Prostate gland (tissue), 2 donors: ENCODE measurements at regions not wholly inside any gene's neighbourhood (a gene's known extent, or its start where the extent isn't known, plus 50 kb on each side); places are given as distances from the start of the nearest gene placed in this dataset.

Experiments used
- CTCF ChIP-seq, 4 experiments: fragments of 200-600 bp in 2 of 4; fragments of 450-650 bp in 2 of 4; sonication (generic) in 2 of 4; IDR thresholded peaks; 1 replicate in 3 of 4; 2 replicates in 1 of 4; pipeline ENCODE4 v1.5.1; 2016 to 2019; ENCODE audit warnings: antibody characterized with exemption in 4 of 4, mild to moderate bottlenecking in 2 of 4, moderate library complexity in 2 of 4
- POLR2A ChIP-seq: fragments of 450-650 bp; IDR thresholded peaks from one replicate; pipeline ENCODE4 v1.6.1; 2016; ENCODE audit warnings: antibody characterized with exemption, mild to moderate bottlenecking
- POLR2AphosphoS5 ChIP-seq: sonication (generic); formaldehyde crosslinking; IDR thresholded peaks from one replicate; pipeline ENCODE4 v1.6.1; 2017; ENCODE audit warnings: antibody characterized with exemption

DNA sequence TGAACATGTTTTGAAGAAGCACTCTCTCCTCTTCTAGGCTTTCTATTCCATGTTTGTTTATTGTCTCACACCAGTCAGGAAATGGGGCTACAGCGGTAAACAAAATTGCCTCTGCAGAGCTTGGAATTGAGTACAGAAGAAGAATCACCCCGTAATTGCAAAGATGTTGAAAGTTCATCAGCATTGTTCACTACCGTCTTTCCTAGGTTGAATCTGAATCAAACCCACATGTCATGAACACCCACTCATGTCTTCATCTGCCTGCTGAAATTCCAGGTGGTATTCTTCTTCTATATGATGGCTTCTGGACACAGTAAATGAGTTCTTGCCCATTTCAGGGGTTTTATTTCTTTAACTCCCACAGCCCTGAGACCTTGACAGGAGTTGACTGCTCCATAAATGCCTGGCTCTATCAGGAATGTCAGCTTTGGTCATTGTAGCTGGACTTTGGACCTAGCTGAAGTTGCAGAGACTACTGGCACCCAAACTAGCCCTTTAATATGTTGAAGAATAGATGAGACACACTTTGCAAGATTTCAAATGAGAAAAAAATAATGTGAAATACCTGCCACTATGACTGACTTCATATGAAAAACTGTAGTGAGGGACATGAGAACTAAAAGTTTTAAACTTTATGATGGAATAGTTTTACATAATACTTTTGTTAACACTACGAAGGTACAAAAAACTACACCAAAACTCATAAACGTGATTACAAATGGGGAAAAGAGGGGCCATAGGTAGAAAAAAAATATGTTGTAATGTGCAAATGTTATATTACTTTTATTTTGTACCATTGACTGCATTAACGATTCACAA, 1235.3 kb upstream of the ZEB2 start:
- TF ChIP-seq CTCF (IDR thresholded peaks at IDR 0.05) = no peak
- no peak for TF ChIP-seq POLR2A
- TF ChIP-seq POLR2AphosphoS5 = no peak
